Mesendoderm (in vitro differentiated cells): ENCODE measurements at regions not wholly inside any gene's neighbourhood (a gene's known extent, or its start where the extent isn't known, plus 50 kb on each side); places are given as distances from the start of the nearest gene placed in this dataset.

Experiments used
- DNase-seq: peaks from one replicate; pipeline ENCODE4 v3.0.0; 2013
- H2AK5ac ChIP-seq: 2 replicates; pipeline ENCODE4 v1.6.1; 2013; ENCODE audit warnings: low read length, inconsistent platforms
- H2BK120ac ChIP-seq: 2 replicates; pipeline ENCODE4 v1.6.1; 2013; ENCODE audit warnings: low read depth, mild to moderate bottlenecking, low read length, moderate library complexity, mixed read lengths
- H2BK15ac ChIP-seq: replicated peaks from 2 replicates; pipeline ENCODE4 v1.6.1; 2013; ENCODE audit warnings: low read depth, mild to moderate bottlenecking, moderate library complexity
- H2BK5ac ChIP-seq: 2 replicates; pipeline ENCODE4 v1.6.1; 2013; ENCODE audit warnings: low read length, inconsistent platforms
- H3K18ac ChIP-seq: 2 replicates; pipeline ENCODE4 v1.6.1; 2013; ENCODE audit warnings: mild to moderate bottlenecking, low read length, mixed read lengths
- H3K23ac ChIP-seq: one replicate; pipeline ENCODE4 v1.6.1; 2013; ENCODE audit warnings: low read length
- H3K27ac ChIP-seq: 2 replicates; pipeline ENCODE4 v1.5.1; 2013; ENCODE audit warnings: low read depth, mild to moderate bottlenecking, inconsistent platforms, low read length, moderate library complexity
- H3K27me3 ChIP-seq: 2 replicates; pipeline ENCODE4 v1.6.1; 2013; ENCODE audit warnings: low read length, control low read depth, mild to moderate bottlenecking, inconsistent platforms; ENCODE audit not compliant: insufficient read depth, poor library complexity
- H3K36me3 ChIP-seq: 2 replicates; pipeline ENCODE4 v1.6.1; 2013; ENCODE audit warnings: low read length, inconsistent platforms; ENCODE audit not compliant: control insufficient read depth, insufficient read depth
- H3K4ac ChIP-seq: one replicate; pipeline ENCODE4 v1.6.1; 2013; ENCODE audit warnings: low read depth, mild to moderate bottlenecking, low read length, moderate library complexity
- H3K4me1 ChIP-seq: 2 replicates; pipeline ENCODE4 v1.6.1; 2013; ENCODE audit warnings: low read depth, low read length, inconsistent platforms; ENCODE audit not compliant: control insufficient read depth
- H3K4me2 ChIP-seq: 2 replicates; pipeline ENCODE4 v1.6.1; 2013; ENCODE audit warnings: low read length
- H3K4me3 ChIP-seq: 2 replicates; pipeline ENCODE4 v1.5.1; 2013; ENCODE audit warnings: mild to moderate bottlenecking, low read length
- H3K56ac ChIP-seq: one replicate; pipeline ENCODE4 v1.6.1; 2013; ENCODE audit warnings: low read length
- H3K79me1 ChIP-seq: 2 replicates; pipeline ENCODE4 v1.6.1; 2013; ENCODE audit warnings: low read length, inconsistent platforms
- H3K79me2 ChIP-seq: 2 replicates; pipeline ENCODE4 v1.6.1; 2013; ENCODE audit warnings: mild to moderate bottlenecking, low read length; ENCODE audit not compliant: control insufficient read depth, insufficient read depth
- H3K9ac ChIP-seq: 2 replicates; pipeline ENCODE4 v1.6.1; 2013; ENCODE audit warnings: low read length, inconsistent platforms
- H4K5ac ChIP-seq: one replicate; pipeline ENCODE4 v1.6.1; 2013; ENCODE audit warnings: low read length
- H4K8ac ChIP-seq: one replicate; pipeline ENCODE4 v1.6.1; 2013; ENCODE audit warnings: low read depth, mild to moderate bottlenecking, control low read depth, low read length, moderate library complexity
- WGBS: extraction: QIAGEN DNeasy Blood & Tissue Kit; methylation state at CpG from one replicate; pipeline ENCODE4 v1.1.7; 2013; ENCODE audit warnings: low lambda C conversion rate, missing lambda C conversion rate; ENCODE audit not compliant: insufficient coverage; ENCODE audit errors: extremely low coverage; 5-methylcytosine and 5-hydroxymethylcytosine counted together

GRCh38 chr12:107541001-107541705 lies 144.4 kb upstream of the PWP1 start:
- Histone ChIP-seq H3K4me1 (no peaks in the 10 kb centered on the region), H3K36me3 (no peaks in the 10 kb centered on the region), H3K56ac (no peak overlapping the region), H4K5ac (no peak overlapping the region), H3K18ac (no peak overlapping the region), H3K4me2 (no peak overlapping the region), H3K9ac (no peak overlapping the region), H3K79me1 (no peaks in the 10 kb centered on the region), H2AK5ac (no peak overlapping the region), H3K4ac (no peak overlapping the region), H3K79me2 (no peaks in the 10 kb centered on the region), H2BK5ac (no peak overlapping the region), H3K23ac (no peak overlapping the region), H2BK120ac (no peak overlapping the region), H3K27me3 (no peaks in the 10 kb centered on the region), H4K8ac (no peak overlapping the region), H3K4me3 (no peak overlapping the region), H3K27ac (no peak overlapping the region), H2BK15ac (no peak overlapping the region)
- no peak for DNase-seq
- WGBS: no CpG with 5 or more reads among the region's 7 CpGs

GRCh38 chr12:107543416-107543815 lies 142.2 kb upstream of the PWP1 start:
- no CpG with 5 or more reads among the region's 5 CpGs for WGBS
- Histone ChIP-seq H3K4me1 (no peaks in the 10 kb centered on the region), H2BK120ac (no peak overlapping the region), H3K27me3 (no peaks in the 10 kb centered on the region), H4K5ac (no peak overlapping the region), H2BK5ac (no peak overlapping the region), H3K79me1 (no peaks in the 10 kb centered on the region), H3K9ac (no peak overlapping the region), H3K4me2 (no peak overlapping the region), H4K8ac (no peak overlapping the region), H3K4me3 (no peak overlapping the region), H3K27ac (no peak overlapping the region), H3K36me3 (no peaks in the 10 kb centered on the region), H3K4ac (no peak overlapping the region), H2BK15ac (no peak overlapping the region), H3K18ac (no peak overlapping the region), H2AK5ac (no peak overlapping the region), H3K79me2 (no peaks in the 10 kb centered on the region), H3K56ac (no peak overlapping the region), H3K23ac (no peak overlapping the region)
- DNase-seq: no peak

GRCh38 chr12:107543841-107544240 lies 141.8 kb upstream of the PWP1 start:
- no peak overlapping the region for H3K4ac ChIP-seq
- H2BK120ac ChIP-seq: no peak overlapping the region
- no peak overlapping the region for H2BK5ac ChIP-seq
- no peak overlapping the region for H2BK15ac ChIP-seq
- no peak overlapping the region for H3K4me2 ChIP-seq
- no peaks in the 10 kb centered on the region for H3K36me3 ChIP-seq
- no peaks in the 10 kb centered on the region for H3K79me1 ChIP-seq
- H3K4me3 ChIP-seq: no peak overlapping the region
- no peak overlapping the region for H3K9ac ChIP-seq
- no peak overlapping the region for H3K18ac ChIP-seq
- no peak overlapping the region for H4K8ac ChIP-seq
- H4K5ac ChIP-seq: no peak overlapping the region
- H3K27me3 ChIP-seq: no peaks in the 10 kb centered on the region
- no peak overlapping the region for H2AK5ac ChIP-seq
- no peak overlapping the region for H3K27ac ChIP-seq
- no peak overlapping the region for H3K56ac ChIP-seq
- H3K4me1 ChIP-seq: no peaks in the 10 kb centered on the region
- DNase-seq: no peak
- no peaks in the 10 kb centered on the region for H3K79me2 ChIP-seq
- no CpG with 5 or more reads among the region's 4 CpGs for WGBS
- no peak overlapping the region for H3K23ac ChIP-seq

GRCh38 chr12:107544937-107545336 lies 140.7 kb upstream of the PWP1 start:
- no peak overlapping the region for H2BK120ac ChIP-seq
- H4K5ac ChIP-seq: no peak overlapping the region
- no peak overlapping the region for H3K56ac ChIP-seq
- no peak overlapping the region for H3K4me3 ChIP-seq
- DNase-seq: no peak
- H3K79me1 ChIP-seq: no peaks in the 10 kb centered on the region
- H2BK15ac ChIP-seq: no peak overlapping the region
- no peak overlapping the region for H2BK5ac ChIP-seq
- H2AK5ac ChIP-seq: no peak overlapping the region
- WGBS: no CpG with 5 or more reads among the region's 2 CpGs
- H3K18ac ChIP-seq: no peak overlapping the region
- H3K36me3 ChIP-seq: no peaks in the 10 kb centered on the region
- no peak overlapping the region for H3K9ac ChIP-seq
- H4K8ac ChIP-seq: no peak overlapping the region
- H3K4me1 ChIP-seq: no peaks in the 10 kb centered on the region
- no peak overlapping the region for H3K27ac ChIP-seq
- H3K79me2 ChIP-seq: no peaks in the 10 kb centered on the region
- no peaks in the 10 kb centered on the region for H3K27me3 ChIP-seq
- H3K4ac ChIP-seq: no peak overlapping the region
- no peak overlapping the region for H3K23ac ChIP-seq
- no peak overlapping the region for H3K4me2 ChIP-seq

- Histone ChIP-seq H3K27me3 (no peaks in the 10 kb centered on the region), H3K9ac (no peak overlapping the region), H4K5ac (no peak overlapping the region), H3K27ac (no peak overlapping the region), H2BK5ac (no peak overlapping the region), H3K18ac (no peak overlapping the region), H3K4me1 (no peaks in the 10 kb centered on the region), H4K8ac (no peak overlapping the region), H3K79me1 (no peaks in the 10 kb centered on the region), H3K4me3 (no peak overlapping the region), H2BK15ac (no peak overlapping the region), H3K79me2 (no peaks in the 10 kb centered on the region), H3K36me3 (no peaks in the 10 kb centered on the region), H2BK120ac (no peak overlapping the region), H3K23ac (no peak overlapping the region), H3K4me2 (no peak overlapping the region), H3K4ac (no peak overlapping the region), H2AK5ac (no peak overlapping the region), H3K56ac (no peak overlapping the region)
- DNase-seq: no peak
- WGBS: no CpG with 5 or more reads among the region's 6 CpGs
Measured at GRCh38 chr12:107545737-107546353, 139.8 kb upstream of the PWP1 start.

- no peak overlapping the region for H3K23ac ChIP-seq
- H2BK120ac ChIP-seq: no peak overlapping the region
- no peaks in the 10 kb centered on the region for H3K36me3 ChIP-seq
- H3K56ac ChIP-seq: no peak overlapping the region
- no peak overlapping the region for H3K18ac ChIP-seq
- no peaks in the 10 kb centered on the region for H3K79me2 ChIP-seq
- no peak overlapping the region for H3K4me2 ChIP-seq
- no peak overlapping the region for H4K8ac ChIP-seq
- no peak for DNase-seq
- H3K79me1 ChIP-seq: no peaks in the 10 kb centered on the region
- no peaks in the 10 kb centered on the region for H3K4me1 ChIP-seq
- H4K5ac ChIP-seq: no peak overlapping the region
- H2BK15ac ChIP-seq: no peak overlapping the region
- H3K4ac ChIP-seq: no peak overlapping the region
- no peak overlapping the region for H2BK5ac ChIP-seq
- H3K9ac ChIP-seq: no peak overlapping the region
- no peak overlapping the region for H3K4me3 ChIP-seq
- H2AK5ac ChIP-seq: no peak overlapping the region
- WGBS: no CpG with 5 or more reads among the region's 3 CpGs
- H3K27me3 ChIP-seq: no peaks in the 10 kb centered on the region
- no peak overlapping the region for H3K27ac ChIP-seq
Measured at GRCh38 chr12:107547389-107547788, 138.2 kb upstream of the PWP1 start.
